H1 (cell line): ENCODE measurements at regions not wholly inside any gene's neighbourhood (a gene's known extent, or its start where the extent isn't known, plus 50 kb on each side); places are given as distances from the start of the nearest gene placed in this dataset.

Experiments
- CTBP2 ChIP-seq: IDR thresholded peaks from 2 replicates; pipeline ENCODE4 v1.7.0; 2011; ENCODE audit warnings: borderline replicate concordance, mild to moderate bottlenecking, moderate library complexity, mixed read lengths, low read length; ENCODE audit not compliant: insufficient read depth, insufficient read length
- POLR2A ChIP-seq, 2 experiments: IDR thresholded peaks; 1 replicate in 1 of 2; 2 replicates in 1 of 2; pipeline ENCODE4 v1.6.1; 2011; ENCODE audit warnings: low read depth in 2 of 2, low read length in 2 of 2, mild to moderate bottlenecking in 2 of 2; ENCODE audit errors: control extremely low read depth in 1 of 2
- RXRA ChIP-seq: IDR thresholded peaks from 2 replicates; pipeline ENCODE4 v1.6.1; 2011; ENCODE audit warnings: low read depth, mild to moderate bottlenecking, low read length, moderate library complexity; ENCODE audit not compliant: insufficient read depth

DNA sequence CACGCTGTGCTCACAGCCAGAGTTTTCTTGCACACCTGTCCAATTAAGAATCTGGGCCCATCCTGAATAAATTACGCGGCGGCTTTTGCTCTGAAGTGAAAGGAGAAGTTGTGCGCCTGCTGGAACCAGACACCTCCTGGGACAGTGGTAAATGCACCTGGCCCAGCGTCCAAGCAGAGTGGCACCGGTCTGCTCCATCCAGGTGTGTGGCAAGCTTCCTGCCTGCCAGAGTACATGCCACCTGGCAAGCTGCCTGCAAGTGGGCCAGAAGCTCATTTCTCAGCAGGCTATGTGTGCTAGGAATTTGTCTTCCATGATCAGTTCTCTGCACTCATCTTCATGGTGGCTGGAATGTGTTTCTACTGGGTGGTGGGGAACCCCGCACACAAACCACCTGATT lies 660.6 kb downstream of the ETS1 start (continued):
- TF ChIP-seq CTBP2 (no peak), POLR2A (IDR thresholded peaks at IDR 0.05; ENCODE audit: control extremely low read depth in 1 of 2, low read depth in 2 of 2, low read length in 2 of 2) (no peak), RXRA (no peak)
